LNCAP (cell line): ENCODE measurements at regions not wholly inside any gene's neighbourhood (a gene's known extent, or its start where the extent isn't known, plus 50 kb on each side); places are given as distances from the start of the nearest gene placed in this dataset.

Experiments used
- CTCF ChIP-seq: fragments of 450-650 bp; IDR thresholded peaks from 2 replicates; pipeline ENCODE4 v1.5.1; 2017; ENCODE audit warnings: mild to moderate bottlenecking

GRCh38 chr20:11777387-11778205 is 140.1 kb upstream of the BTBD3 start:
- TF ChIP-seq CTCF, result no peak

GRCh38 chr20:11778206-11778570 is 139.5 kb upstream of the BTBD3 start:
- TF ChIP-seq CTCF, result no peak

GRCh38 chr20:11780765-11781369 is 136.8 kb upstream of the BTBD3 start:
- TF ChIP-seq CTCF, result no peak

- no peak for TF ChIP-seq CTCF
Measured at GRCh38 chr20:11783102-11783850, 134.4 kb upstream of the BTBD3 start.

- no peak for TF ChIP-seq CTCF
Measured at GRCh38 chr20:11785885-11786507, 131.7 kb upstream of the BTBD3 start.

GRCh38 chr20:11790046-11790445 is 127.6 kb upstream of the BTBD3 start:
- TF ChIP-seq CTCF, result no peak

GRCh38 chr20:11791316-11791715 is 126.4 kb upstream of the BTBD3 start:
- TF ChIP-seq CTCF, result no peak
